HG02885 (cell line): ENCODE measurements at regions not wholly inside any gene's neighbourhood (a gene's known extent, or its start where the extent isn't known, plus 50 kb on each side); places are given as distances from the start of the nearest gene placed in this dataset.
A peak's percentile ranks its signal among the peaks of the same experiment; 100 is the strongest.
"Not testable (repeated sequence)": the region's sequence is repeated elsewhere in the genome, so short reads cannot be mapped to it uniquely, and the experiment has no call there.

Source experiments
- ATAC-seq: cut with Tn5 transposase; IDR thresholded peaks from one replicate; pipeline ENCODE4 v1.9.1; 2021; ENCODE audit warnings: mild to moderate bottlenecking; ENCODE audit not compliant: unreplicated experiment, poor library complexity

- ATAC-seq: not testable (repeated sequence)
Observed at GRCh38 chr9:66601472-66601871, 299.1 kb upstream of the ZNF658 start.

- not testable (repeated sequence) for ATAC-seq
Observed at GRCh38 chr9:66631521-66632046, 268.9 kb upstream of the ZNF658 start.

- ATAC-seq: not testable (repeated sequence)
Observed at GRCh38 chr9:66647675-66648074, 252.8 kb upstream of the ZNF658 start.

GRCh38 chr9:66690242-66690641 lies 210.3 kb upstream of the ZNF658 start:
- ATAC-seq: not testable (repeated sequence)

GRCh38 chr9:66695561-66696240 lies 204.8 kb upstream of the ZNF658 start:
- ATAC-seq: peak; percentile 87

GRCh38 chr9:66697343-66698065 lies 203.0 kb upstream of the ZNF658 start:
- not testable (repeated sequence) for ATAC-seq

GRCh38 chr9:66698066-66698455 lies 202.5 kb upstream of the ZNF658 start:
- not testable (repeated sequence) for ATAC-seq

- ATAC-seq: not testable (repeated sequence)
Observed at GRCh38 chr9:66701411-66702377, 198.8 kb upstream of the ZNF658 start.

- not testable (repeated sequence) for ATAC-seq
Observed at GRCh38 chr9:66711553-66711952, 189.0 kb upstream of the ZNF658 start.

- peak; percentile 75 for ATAC-seq
Observed at GRCh38 chr9:66712870-66713269, 187.7 kb upstream of the ZNF658 start.

- peak; percentile 58 for ATAC-seq
Observed at GRCh38 chr9:66713552-66713951, 187.0 kb upstream of the ZNF658 start.

- not testable (repeated sequence) for ATAC-seq
Observed at GRCh38 chr9:66720845-66721244, 179.7 kb upstream of the ZNF658 start.

GRCh38 chr9:66727540-66727939 lies 173.0 kb upstream of the ZNF658 start:
- ATAC-seq: not testable (repeated sequence)

GRCh38 chr9:66736686-66737085 lies 163.8 kb upstream of the ZNF658 start:
- ATAC-seq: not testable (repeated sequence)

GRCh38 chr9:66738418-66738817 lies 162.1 kb upstream of the ZNF658 start:
- ATAC-seq: not testable (repeated sequence)

GRCh38 chr9:66740136-66740535 lies 160.4 kb upstream of the ZNF658 start:
- ATAC-seq: not testable (repeated sequence)

GRCh38 chr9:66745846-66746245 lies 154.7 kb upstream of the ZNF658 start:
- not testable (repeated sequence) for ATAC-seq

GRCh38 chr9:66752324-66752923 lies 148.1 kb upstream of the ZNF658 start:
- not testable (repeated sequence) for ATAC-seq

- ATAC-seq: not testable (repeated sequence)
Observed at GRCh38 chr9:66759825-66760492, 140.6 kb upstream of the ZNF658 start.
